Endothelial cell of umbilical vein (primary cell): ENCODE measurements at regions not wholly inside any gene's neighbourhood (a gene's known extent, or its start where the extent isn't known, plus 50 kb on each side); places are given as distances from the start of the nearest gene placed in this dataset.
"Not testable (repeated sequence)": the region's sequence is repeated elsewhere in the genome, so short reads cannot be mapped to it uniquely, and the experiment has no call there.

ENCODE experiments used
- BruUV-seq: library from RNA; stranded (reverse); fragments of 400-500 nt; replicated peaks from 2 replicates; lab custom pipeline; 2021; lab: Mats Ljungman, UMichigan
- CTCF ChIA-PET: fragments of 300-600, 350-600 bp; sonication (Branson Sonifier 250); formaldehyde crosslinking; loops from one replicate; lab custom pipeline; 2021; ENCODE audit warnings: antibody characterized with exemption, inconsistent platforms; lab: Charles Lee
- POLR2A ChIA-PET: fragments of 300-600, 350-600 bp; sonication (Branson Sonifier 250); formaldehyde crosslinking; loops from one replicate; lab custom pipeline; 2021; ENCODE audit warnings: antibody characterized with exemption, inconsistent platforms; lab: Charles Lee
- DNase-seq: peaks from one replicate; pipeline ENCODE4 v3.0.0-alpha.2; 2011; ENCODE audit warnings: low read depth, low spot score
- FAIRE-seq: peaks from 2 replicates; lab custom pipeline; 2011; peaks lifted over from hg19 to GRCh38; lab: Jason Lieb, UNC
- H2AFZ ChIP-seq: 2 replicates; pipeline ENCODE4 v1.6.0; 2012; ENCODE audit warnings: low read depth, low read length, control low read depth, inconsistent platforms
- H3K27ac ChIP-seq: 2 replicates; pipeline ENCODE4 v1.5.1; 2011; ENCODE audit warnings: low read depth, mild to moderate bottlenecking, control low read depth, low read length, moderate library complexity; ENCODE audit not compliant: insufficient read depth
- H3K27me3 ChIP-seq, 2 experiments: 2 replicates each; pipeline versions ENCODE4 v1.6.0 to v1.6.1; 2011; ENCODE audit warnings: low read length in 2 of 2, mixed read lengths in 1 of 2; ENCODE audit not compliant: control insufficient read depth in 2 of 2, insufficient read depth in 2 of 2
- H3K36me3 ChIP-seq, 2 experiments: 2 replicates in 1 of 2; 3 replicates in 1 of 2; pipeline ENCODE4 v1.5.1; 2011; ENCODE audit warnings: low read length in 2 of 2, mild to moderate bottlenecking in 1 of 2, moderate library complexity in 1 of 2; ENCODE audit not compliant: control insufficient read depth in 2 of 2, insufficient read depth in 2 of 2; ENCODE audit errors: extremely low read depth in 1 of 2
- H3K4me1 ChIP-seq: 3 replicates; pipeline ENCODE4 v1.5.1; 2011; ENCODE audit warnings: mild to moderate bottlenecking, low read length; ENCODE audit not compliant: control insufficient read depth, insufficient read depth; ENCODE audit errors: extremely low read depth
- H3K4me2 ChIP-seq: 2 replicates; pipeline ENCODE4 v1.6.1; 2011; ENCODE audit warnings: low read length, control low read depth, mixed read lengths; ENCODE audit not compliant: insufficient read depth
- H3K4me3 ChIP-seq, 3 experiments: fragments of 200-600 bp in 1 of 3; sonication (generic), shearing (Covaris generic) in 1 of 3; replicated peaks in 1 of 3; 2 replicates each; pipeline ENCODE4 v1.5.1; 2011 to 2016; ENCODE audit warnings: control low read depth in 3 of 3, low read length in 3 of 3, mild to moderate bottlenecking in 2 of 3, inconsistent platforms in 1 of 3, low read depth in 1 of 3, moderate library complexity in 1 of 3; ENCODE audit not compliant: insufficient read depth in 1 of 3
- H3K79me2 ChIP-seq: 2 replicates; pipeline ENCODE4 v1.6.0; 2012; ENCODE audit warnings: low read length, inconsistent platforms; ENCODE audit not compliant: control insufficient read depth, insufficient read depth
- H3K9ac ChIP-seq: replicated peaks from 2 replicates; pipeline ENCODE3; 2011; ENCODE audit warnings: low read length, control low read depth; ENCODE audit not compliant: insufficient read depth; ENCODE audit errors: extremely low read depth
- H3K9me1 ChIP-seq: replicated peaks from 3 replicates; pipeline ENCODE4 v1.6.0; 2011; ENCODE audit warnings: mild to moderate bottlenecking, low read length; ENCODE audit not compliant: control insufficient read depth, insufficient read depth; ENCODE audit errors: extremely low read depth
- H3K9me3 ChIP-seq: replicated peaks from 2 replicates; pipeline ENCODE4 v1.5.1; 2012; ENCODE audit warnings: low read length, inconsistent platforms; ENCODE audit not compliant: control insufficient read depth, insufficient read depth
- H4K20me1 ChIP-seq: replicated peaks from 2 replicates; pipeline ENCODE3; 2011; ENCODE audit warnings: mild to moderate bottlenecking, low read length; ENCODE audit not compliant: control insufficient read depth, insufficient read depth; ENCODE audit errors: extremely low read depth
- CTCF ChIP-seq, 2 donors: IDR thresholded peaks; 1 replicate in 1 of 2; 2 replicates in 1 of 2; pipeline ENCODE4 v1.5.1; 2011; ENCODE audit warnings: low read length in 2 of 2, mild to moderate bottlenecking in 2 of 2, moderate library complexity in 2 of 2, control low read depth in 1 of 2, inconsistent platforms in 1 of 2, low read depth in 1 of 2; ENCODE audit not compliant: insufficient read depth in 1 of 2; ENCODE audit errors: extremely low read depth in 1 of 2
- FOS ChIP-seq: IDR thresholded peaks from 2 replicates; pipeline ENCODE4 v1.6.1; 2011; ENCODE audit warnings: mild to moderate bottlenecking, low read length, moderate library complexity, borderline replicate concordance; ENCODE audit not compliant: insufficient read depth
- GATA2 ChIP-seq: IDR thresholded peaks from 2 replicates; pipeline ENCODE4 v1.7.0; 2011; ENCODE audit warnings: low read depth, mild to moderate bottlenecking, moderate library complexity, mixed read lengths, low read length; ENCODE audit not compliant: insufficient read length, insufficient read depth
- JUN ChIP-seq: IDR thresholded peaks from 2 replicates; pipeline ENCODE4 v1.6.1; 2011; ENCODE audit warnings: borderline replicate concordance, low read depth; ENCODE audit not compliant: insufficient read length, insufficient read depth
- MAX ChIP-seq: IDR thresholded peaks from 2 replicates; pipeline ENCODE4 v1.6.1; 2011; ENCODE audit not compliant: insufficient read depth, insufficient read length
- MYC ChIP-seq: IDR thresholded peaks from one replicate; pipeline ENCODE4 v1.6.1; 2011; ENCODE audit warnings: mild to moderate bottlenecking, low read depth, low read length
- POLR2A ChIP-seq: IDR thresholded peaks from 2 replicates; pipeline ENCODE4 v1.6.1; 2012; ENCODE audit warnings: low read depth, mild to moderate bottlenecking, control low read depth, low read length
- POLR2AphosphoS5 ChIP-seq: IDR thresholded peaks from 2 replicates; pipeline ENCODE4 v1.6.1; 2012; ENCODE audit warnings: low read depth, mild to moderate bottlenecking, control low read depth, low read length, moderate library complexity; ENCODE audit not compliant: insufficient read depth
- dilution Hi-C: fragments of 300-500 bp; cut with MboI; formaldehyde crosslinking; loops from one replicate; pipeline ENCODE4 v1.15.0; 2019; ENCODE audit warnings: low sequenced_read_pairs; ENCODE audit not compliant: extremely low pct_ligation_motif_present
- intact Hi-C: fragments of 100-400 bp; cut with micrococcal nuclease; formaldehyde crosslinking; loops from one replicate; pipeline ENCODE4 v1.10.0; 2022

GRCh38 chr13:103605546-103606326, 539.5 kb upstream of the SLC10A2 start:
- FAIRE-seq (no peak), DNase-seq (no peak)
- Histone ChIP-seq H3K4me2 (no peak overlapping the region), H3K9me3 (no peaks in the 10 kb centered on the region), H3K4me1 (no peaks in the 10 kb centered on the region), H3K36me3 (no peaks in the 10 kb centered on the region), H3K9me1 (no peaks in the 10 kb centered on the region), H3K79me2 (no peaks in the 10 kb centered on the region), H3K27ac (no peak overlapping the region), H2AFZ (no peak overlapping the region), H3K27me3 (no peaks in the 10 kb centered on the region), H3K4me3 (no peak overlapping the region), H3K9ac (no peak overlapping the region), H4K20me1 (no peaks in the 10 kb centered on the region)
- ChIA-PET CTCF (no interaction called here), POLR2A (no interaction called here)
- no TSS peak for BruUV-seq
- TF ChIP-seq JUN (no peak), GATA2 (no peak), POLR2A (no peak), FOS (no peak), POLR2AphosphoS5 (no peak), CTCF (IDR thresholded peaks at IDR 0.05; ENCODE audit: extremely low read depth in 1 of 2, insufficient read depth in 1 of 2, low read depth in 1 of 2, low read length in 2 of 2) (no peak), MYC (no peak), MAX (no peak)
- intact Hi-C loops (no loop called here), dilution Hi-C loops (no loop called here)

GRCh38 chr13:103599870-103600269, 533.7 kb upstream of the SLC10A2 start:
- H3K4me3 ChIP-seq, H3K27me3 ChIP-seq, H3K9me3 ChIP-seq, DNase-seq, FAIRE-seq, H3K79me2 ChIP-seq, dilution Hi-C loops, H3K36me3 ChIP-seq, CTCF ChIA-PET, H3K9ac ChIP-seq, H2AFZ ChIP-seq, H4K20me1 ChIP-seq, POLR2A ChIA-PET, H3K9me1 ChIP-seq, BruUV-seq, H3K27ac ChIP-seq, H3K4me1 ChIP-seq, intact Hi-C loops, H3K4me2 ChIP-seq: not testable (repeated sequence)
